Ureter (tissue), 1 donor: ENCODE measurements at regions not wholly inside any gene's neighbourhood (a gene's known extent, or its start where the extent isn't known, plus 50 kb on each side); places are given as distances from the start of the nearest gene placed in this dataset.

Experiments
- DNase-seq: peaks from one replicate; pipeline ENCODE4 v3.0.0-alpha.2; 2020; ENCODE audit warnings: low spot score
- donor health status: DM: yes; HTN: yes; CAD: no.

DNA sequence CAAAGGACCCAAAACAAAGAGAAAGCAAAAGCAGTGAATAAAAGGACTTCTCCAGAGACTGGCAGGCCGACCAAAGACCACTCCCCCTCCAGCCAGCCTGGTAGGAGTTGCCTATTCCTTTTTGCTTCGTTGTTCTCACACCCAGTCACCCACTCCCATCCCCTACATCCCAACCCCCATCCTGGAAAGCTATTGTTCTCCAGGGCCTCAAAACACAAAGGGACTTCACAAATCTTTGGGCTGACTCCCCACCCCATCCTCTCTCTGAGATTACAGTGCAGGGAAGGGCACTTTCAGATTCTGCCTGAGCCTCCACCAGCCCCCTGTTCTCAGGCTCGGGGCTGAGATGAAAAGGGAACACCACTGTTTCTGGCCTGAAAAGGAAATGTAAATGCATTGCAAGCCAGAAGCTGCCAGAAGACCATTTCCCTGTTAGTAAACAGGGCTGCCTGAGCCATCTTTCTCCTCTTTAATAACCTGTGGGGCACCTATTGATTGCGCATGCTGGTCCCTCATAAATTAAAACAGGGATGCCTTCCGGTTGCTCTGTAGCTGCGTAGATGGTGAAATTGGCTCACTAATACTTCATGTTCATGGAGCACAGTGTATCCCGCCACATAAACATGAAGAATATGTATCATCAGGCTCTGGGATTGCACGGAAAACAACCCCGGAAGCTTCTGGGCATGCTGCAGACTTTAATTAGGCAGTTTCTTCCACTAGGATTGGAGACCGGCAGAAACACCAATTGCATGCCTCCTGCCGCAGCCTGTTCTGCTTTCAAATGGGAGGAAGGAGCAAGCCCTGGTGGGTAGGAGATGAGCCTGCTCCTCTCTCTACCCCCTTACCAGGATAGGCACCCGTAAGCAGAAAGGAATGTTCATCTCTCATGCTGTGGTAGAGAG, 130.3 kb upstream of the FUT8 start:
- DNase-seq, result no peak

DNA sequence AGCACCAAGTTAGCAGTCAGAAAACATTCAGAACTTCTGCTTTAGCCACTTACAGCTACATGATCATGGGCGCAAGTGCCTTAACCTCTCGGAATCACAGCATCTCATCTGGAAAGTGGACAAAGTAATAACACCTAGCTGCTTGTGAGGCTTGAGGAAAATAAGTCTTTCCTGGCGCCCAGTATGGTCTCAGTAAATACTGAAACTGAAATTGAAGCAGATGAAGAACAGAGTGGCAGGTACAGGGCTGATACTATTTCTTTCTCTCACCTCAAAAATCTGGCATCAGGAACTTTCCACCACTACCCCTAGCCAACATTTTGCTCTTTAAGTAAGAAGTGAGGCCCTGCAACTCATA, 129.7 kb upstream of the FUT8 start:
- no peak for DNase-seq

DNA sequence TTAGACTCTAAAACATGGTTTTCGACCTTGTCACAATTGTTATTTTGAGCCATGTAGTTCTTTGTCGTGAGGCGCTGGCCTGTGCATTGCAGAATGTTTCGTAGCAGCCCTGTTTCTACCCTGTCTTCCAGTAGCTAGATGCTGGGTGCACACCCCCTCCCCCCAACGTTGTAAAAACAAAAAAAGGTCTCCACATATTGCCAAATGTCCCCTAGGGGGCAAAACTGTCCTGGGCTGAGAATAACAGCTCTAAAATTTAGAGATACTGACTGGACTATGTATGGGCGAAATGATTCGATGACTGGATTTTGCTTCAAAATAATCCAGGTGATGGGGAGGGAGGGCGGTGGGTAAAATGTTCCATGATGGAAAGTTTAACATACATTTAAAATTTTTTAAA, 126.1 kb upstream of the FUT8 start:
- DNase-seq, result no peak

DNA sequence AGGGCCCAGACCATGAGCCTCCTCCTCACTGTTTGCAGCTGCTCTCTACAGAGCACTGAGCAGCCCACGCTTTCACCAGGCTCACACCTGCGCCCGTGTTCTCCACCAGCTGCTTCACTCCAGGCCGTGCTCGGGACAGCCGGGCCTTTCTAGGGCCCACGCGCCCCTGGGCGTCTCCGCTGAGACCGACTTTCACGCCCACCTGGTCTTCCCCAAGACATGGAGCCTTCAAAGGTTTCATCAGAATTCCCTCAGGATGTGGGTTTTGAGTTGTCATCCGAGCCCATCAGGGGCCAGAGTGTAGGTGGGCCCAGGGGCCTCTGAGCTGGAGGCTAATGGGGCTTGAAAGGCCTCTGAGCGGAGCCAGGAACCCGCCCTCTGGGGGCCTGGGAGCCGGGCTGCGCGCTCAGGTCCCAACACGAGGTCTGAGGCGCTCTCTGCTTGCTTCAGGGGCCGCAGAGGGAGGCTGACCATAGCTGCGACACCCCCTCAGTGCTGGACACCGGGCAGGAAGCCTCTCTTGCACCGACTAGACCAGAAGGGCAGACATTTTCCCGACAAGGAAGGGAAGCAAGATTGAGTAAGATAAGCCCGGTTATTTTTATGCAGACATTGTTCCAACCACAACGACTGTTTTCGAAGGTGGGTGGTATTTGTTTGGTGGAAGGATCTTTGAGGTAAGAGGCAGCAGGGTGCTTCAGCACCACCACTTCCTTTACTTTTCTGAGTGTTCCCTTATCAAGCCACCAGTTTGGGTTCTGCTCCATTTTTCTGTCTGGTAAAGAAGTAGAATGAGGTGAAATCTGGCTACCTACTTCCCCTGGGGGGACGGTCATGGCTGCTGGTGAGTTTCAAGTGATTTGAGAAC, 125.0 kb upstream of the FUT8 start:
- DNase-seq, result no peak

DNA sequence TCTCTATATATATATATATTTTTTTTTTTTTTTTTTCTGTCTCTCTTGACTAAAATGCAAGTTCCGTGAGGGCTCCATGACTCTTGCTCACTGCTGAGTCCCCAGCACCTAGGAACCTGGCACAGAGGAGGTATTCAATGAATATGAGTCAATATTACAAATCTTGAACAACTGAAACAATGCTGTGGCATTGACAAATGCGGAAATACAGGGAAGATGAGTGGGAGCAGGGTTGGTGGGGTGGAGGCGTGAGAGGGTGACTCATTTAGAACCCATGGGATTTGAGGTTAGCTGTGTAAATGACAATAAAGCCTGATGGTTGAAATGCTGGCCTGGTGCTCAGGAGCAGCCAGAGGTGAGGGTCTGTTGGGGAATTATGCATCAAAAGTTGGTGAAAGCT, 121.7 kb upstream of the FUT8 start:
- DNase-seq, result no peak

DNA sequence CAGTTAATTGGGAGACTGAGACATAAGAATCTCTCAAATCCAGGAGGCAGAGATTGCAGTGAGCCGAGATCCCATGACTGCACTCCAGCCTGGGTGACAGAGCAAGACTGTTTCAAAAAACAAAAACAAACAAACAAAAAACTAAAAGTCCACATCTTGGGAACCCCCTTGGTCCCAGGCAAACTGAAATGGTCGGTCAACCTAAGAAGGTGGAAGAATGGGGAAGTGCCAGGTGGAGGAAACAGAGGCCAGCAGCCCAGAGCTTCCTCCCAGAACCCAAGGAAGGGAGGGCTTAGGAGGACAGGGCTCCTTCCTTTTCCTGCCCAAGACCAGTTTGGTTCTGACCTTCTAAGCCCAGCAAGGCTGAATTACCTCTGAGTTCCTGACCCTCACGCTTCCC, 121.0 kb upstream of the FUT8 start:
- no peak for DNase-seq

DNA sequence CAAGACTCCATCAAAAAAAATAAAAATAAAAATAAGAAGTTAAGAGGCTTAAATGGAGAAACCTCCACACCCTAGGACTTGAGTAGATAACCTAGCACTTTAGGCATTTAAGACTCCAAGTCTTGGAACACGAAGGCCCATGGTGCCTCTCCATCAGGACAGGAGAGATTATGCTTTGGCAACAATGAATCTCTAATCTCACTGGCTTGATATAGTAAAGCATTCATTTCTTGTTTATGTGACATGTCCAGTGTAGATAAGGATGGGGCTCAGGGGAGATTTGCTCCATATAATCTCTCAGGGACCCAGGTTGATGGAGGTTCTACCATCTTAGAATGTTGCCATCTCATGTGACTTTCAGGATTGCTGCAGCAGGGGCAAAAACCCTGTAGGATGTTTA, 117.7 kb upstream of the FUT8 start:
- no peak for DNase-seq

DNA sequence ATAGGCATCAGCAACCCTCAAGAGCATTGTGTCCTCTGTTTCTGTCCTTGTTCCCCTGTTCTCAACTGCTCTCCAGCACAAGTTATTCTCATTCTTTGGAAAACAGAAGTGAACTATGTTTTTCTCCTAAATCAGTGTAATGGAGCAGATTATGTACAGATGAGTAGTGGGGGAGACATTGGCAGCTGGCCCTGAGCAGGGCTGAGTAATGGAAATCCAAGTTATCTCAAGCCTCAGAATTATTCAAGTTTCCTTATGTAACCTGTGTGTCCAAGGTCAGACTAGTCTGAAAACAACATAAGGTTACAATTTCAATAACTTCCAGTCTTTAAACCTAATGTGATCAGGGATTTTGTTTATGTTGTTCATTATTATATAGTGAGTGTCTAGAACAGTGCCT, 116.1 kb upstream of the FUT8 start:
- no peak for DNase-seq

DNA sequence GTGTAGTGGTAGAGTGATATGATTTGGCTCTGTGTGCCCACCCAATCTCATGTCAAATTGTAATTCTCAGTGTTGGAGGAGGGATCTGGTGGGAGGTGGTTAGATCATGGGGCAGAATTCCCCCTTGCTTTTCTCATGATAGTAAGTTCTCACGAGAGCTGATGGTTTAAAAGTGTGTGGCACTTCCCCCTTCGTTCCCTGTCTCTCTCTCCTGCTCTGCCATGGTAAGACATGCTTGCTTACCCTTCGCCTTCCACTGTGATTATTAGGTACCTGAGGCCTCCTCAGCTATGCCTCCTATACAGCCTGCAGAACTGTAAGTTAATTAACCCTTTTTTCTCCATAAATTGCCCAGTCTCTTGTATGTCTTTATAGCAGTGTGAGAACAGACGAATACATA, 115.7 kb upstream of the FUT8 start:
- no peak for DNase-seq

DNA sequence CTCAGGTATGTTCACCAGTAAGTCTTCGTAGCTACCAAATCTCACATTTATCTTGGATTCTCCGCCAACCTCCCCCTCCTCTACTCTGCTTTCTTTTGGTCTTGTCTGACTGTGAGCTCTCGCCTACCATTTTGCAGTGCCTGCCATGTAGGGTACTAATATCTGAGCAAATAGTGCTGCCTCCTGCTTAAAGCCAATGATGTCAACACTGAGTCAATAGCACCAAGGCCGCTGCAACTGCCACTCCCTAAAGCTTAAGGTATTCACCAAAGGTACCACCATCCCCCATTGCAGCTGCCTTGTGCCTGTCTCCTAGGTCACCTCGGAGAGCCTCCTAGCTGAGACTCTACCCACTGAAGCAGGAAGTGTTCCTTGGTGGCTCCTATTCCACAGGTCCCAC, 114.8 kb upstream of the FUT8 start:
- DNase-seq, result no peak

DNA sequence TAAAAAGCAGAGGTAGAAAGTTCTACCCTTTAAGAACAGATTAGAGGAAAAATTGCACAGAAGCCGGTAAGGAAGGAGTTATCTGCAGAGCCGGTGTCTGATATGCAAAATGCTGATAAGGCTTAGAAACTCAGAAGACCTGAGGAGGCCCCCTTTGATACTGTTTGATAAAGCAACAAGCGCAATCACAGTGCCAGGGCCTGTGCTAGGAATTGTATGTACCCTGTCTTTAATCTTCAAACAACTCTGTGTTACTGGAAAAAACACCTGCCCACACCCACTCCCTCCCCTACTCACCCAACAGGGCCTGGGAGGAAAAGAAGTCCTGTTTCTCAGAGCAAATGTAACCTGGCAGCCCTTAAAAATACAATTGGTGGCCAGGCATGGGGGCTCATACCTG, 112.7 kb upstream of the FUT8 start:
- no peak for DNase-seq

DNA sequence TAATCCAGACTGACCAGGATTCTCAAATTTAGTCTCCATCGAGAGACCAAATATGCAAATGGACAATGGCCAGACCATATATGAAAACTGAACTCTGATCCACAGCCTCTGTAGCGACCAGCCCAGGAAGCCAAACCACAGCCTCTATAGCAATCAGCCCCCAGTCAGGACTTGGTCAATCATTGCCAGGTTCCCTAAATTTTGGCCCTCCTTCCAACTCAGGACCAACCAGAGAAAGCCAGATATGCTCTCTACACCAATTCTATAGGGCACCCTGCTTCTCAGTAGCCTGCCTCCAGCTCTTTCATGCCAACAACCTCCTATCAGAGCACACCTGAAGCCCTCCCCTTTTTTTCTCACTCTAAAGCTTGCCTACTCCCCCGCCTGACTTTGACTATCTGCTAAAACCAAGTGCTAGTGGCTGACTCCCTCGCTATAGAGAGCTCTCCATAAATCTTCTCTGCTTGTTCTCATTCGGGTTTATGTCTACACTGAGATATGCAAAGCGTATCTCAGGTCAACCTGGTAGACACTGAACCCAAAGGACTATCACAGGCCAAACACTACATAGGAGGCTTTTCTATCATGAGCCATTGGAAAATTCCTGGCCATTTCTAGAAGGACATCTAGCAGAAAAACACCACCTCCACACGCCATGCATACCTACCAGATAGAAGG, 110.5 kb upstream of the FUT8 start:
- DNase-seq, result no peak

DNA sequence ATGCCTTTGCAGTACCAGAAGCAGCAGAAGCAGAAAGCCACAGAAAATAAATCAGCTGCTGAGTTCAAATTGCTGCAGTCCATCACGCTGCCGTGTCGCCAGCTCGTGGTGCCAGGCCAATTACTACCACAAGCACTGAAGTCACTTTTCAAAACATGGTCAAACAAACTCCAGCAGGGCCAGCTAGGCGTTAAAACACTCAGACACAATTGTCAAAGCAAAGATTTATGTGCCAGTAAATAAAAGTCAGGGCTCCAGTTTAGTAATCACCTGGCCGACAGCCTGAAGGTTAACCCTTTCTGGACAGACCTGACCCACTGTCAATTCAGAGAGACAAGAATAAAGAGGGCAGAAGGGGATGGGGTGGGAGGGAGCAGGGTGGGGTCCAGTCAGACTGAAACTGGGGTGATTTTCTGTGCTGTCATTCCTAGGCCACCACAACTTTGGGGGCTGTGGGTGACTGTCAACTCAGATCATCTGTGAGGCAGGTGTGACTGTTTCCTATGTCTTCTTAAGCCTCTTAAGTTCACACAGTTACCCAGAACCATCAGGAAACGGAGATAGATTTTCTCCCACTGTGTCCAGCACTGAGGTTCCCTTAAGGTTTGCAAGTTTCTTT, 109.8 kb upstream of the FUT8 start:
- no peak for DNase-seq

DNA sequence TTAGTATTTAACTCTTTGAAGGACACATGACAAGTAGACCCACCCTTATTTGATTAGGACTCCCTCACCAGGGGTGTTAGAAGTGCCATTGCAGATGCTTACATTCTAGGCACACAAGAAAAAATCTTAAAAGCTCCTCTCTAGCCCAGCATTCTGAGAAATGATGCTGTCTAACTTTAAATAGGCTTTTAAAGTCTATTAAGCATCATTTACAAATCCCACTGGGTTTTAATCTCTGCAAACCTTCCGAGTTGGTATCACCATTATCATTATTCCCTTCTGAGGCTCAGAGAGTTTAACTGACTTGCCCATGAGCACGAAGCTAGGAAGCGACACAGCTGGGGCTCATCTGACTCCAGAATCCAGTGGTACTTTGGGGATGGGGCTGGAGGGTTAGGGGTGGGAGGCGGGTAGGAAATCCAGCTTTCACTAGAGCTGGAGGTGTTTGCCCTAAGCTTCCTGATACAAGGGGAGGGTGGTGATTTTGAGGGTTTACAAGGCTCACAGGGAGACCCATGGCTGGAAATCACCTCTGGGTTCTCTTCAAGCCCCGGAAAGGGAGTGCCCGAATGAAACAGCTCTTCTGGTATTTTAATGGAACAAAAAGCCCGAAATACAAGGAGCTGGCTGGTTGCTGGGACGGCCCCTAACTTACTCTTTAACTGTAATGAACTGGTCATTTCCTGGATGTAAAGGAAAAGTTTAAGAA, 109.2 kb upstream of the FUT8 start:
- no peak for DNase-seq

DNA sequence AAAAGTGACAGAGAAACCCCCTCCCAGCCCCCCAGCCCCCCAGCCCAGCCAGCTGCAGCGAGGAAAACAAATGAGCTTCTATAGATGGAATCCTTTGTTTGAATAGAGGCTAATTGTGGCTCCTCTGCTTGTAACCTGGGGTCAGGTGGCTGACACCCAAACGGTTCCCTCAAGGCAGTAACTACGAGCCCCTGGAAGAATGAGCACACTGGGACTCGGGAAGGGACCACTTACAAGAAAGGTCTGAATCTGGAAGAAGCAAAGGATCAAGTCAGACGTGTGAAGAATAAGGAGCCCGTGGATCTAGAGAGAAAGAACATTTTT, 108.7 kb upstream of the FUT8 start:
- no peak for DNase-seq

DNA sequence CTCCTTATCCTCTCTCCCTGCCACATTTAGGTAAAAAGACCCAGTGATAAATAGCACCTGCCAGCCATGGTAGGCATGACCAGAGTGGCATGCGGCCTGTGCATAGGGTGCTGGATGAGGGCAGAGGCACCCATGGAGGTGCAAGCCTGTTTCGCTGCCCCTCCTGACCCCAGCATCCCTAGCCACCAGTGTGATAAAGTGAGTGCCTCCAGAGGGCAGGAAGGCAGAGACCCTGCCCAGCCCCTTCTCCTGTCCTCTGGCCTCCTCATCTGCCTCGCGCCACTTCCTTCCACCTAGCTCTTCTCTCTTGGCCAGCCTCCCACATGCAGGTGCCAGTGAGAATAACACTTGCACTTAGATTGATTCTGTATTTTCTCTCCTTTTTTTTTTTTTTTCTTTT, 108.3 kb upstream of the FUT8 start:
- no peak for DNase-seq

DNA sequence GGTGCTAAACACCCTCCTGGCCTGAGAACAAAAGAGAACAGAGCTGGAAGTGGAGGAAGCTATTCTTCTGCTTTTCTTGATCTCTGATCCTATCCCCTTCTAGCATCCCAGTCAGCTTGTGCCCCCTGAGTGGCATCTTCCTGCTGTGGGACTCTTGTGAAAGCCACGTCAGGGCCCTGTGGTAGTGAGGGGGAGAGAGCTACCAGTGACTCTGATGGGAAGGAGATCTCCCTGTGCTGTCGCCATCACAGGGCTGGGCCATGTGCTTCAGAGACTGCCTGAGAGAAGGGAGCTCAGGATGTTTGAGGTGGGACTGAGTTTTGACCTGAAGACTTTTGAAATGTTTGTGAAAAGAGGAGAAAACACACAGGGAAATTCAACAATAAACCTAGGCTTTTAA, 107.6 kb upstream of the FUT8 start:
- no peak for DNase-seq

DNA sequence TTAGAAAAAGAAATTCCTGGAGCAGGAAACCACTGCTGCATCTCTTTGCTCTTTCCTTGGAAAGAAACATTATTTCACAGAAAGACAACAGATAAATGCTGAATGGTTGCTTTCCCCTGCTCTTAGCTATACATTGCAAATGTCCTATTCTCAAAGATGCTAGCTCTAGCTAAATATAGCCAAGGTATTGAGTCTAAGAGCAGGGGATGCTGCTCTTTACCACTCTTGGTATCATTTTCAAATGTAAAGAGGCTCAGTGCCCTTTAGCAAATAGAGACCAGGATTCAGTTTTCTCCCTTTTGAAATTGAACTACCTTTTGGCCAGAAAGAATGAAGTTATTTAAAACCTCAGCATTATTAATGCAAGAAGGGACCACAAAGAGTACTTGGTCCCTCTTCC, 104.0 kb upstream of the FUT8 start:
- DNase-seq, result no peak

DNA sequence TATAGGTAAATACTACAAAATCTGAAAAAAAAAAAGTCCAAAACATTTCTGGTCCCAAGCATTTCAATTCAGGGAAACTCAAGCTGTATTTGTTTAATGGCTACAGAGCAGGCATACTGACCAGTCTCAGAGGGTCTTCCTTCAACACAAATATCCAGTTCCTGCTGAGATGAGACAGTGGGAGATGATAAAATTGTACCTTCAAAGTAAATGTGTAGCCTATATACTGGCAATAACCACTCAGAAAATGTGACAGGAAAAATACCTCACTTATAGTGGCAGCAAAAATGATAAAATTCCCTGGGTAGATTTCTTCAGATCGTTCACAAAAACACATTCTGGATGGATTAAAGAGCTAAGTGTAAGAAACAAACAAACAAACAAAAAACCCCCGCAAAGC, 102.0 kb upstream of the FUT8 start:
- no peak for DNase-seq

DNA sequence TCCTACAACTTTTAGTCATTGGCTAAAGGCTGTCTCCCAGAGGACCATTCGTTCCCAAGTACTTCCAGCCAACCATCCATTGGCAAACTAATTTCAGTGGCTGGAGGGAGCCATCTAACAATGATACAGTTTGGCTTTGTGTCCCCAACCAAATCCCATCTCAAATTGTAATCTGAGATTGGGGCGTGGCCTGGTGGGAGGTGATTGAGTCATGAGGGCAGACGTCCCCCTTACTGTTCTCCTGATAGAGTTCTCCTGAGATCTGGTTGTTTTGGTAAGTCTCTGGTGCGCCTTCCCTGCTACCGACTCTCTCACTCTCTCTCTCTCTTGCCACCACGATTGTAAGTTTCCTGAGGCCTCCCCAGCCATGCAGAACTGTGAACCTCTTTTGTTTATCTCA, 99.7 kb upstream of the FUT8 start:
- no peak for DNase-seq

DNA sequence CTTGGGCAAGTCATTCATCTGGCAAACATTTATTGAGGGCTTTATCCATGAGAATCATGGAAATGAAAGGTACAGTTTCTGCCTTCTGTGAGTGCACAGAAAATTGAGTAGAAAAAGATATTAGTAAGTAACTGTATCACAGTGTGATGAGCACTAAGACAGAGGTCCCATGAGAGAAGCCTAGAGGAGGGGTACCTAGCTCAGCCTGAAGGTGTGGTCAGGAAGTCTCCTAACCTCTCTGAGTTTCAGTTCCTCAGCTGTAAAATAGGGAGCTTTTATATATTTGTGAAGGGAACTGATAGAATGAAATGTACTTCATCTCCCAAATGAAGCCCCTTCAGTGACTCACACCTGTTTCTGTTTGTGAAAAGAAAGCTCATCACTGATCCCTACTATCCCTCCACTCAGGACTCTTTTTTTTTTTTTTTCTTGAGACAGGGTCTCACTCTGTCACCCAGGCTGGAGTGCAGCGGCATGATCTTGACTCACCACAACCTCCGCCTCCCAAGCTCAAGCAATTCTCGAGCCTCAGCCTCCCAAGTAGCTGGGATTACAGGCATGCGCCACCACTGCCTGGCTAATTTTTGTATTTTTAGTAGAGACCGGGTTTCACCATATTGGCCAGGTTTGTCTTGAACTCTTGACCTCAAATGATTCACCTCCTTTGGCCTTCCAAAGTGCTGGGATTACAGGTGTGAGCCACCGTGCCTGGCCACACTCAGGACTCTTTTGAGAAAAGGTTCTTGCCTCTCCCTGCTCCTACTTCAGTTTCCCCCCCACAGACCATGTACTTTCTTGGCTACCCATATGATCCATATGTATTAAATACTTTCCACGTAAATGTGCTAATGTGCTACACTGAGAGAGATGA, 93.7 kb upstream of the FUT8 start:
- no peak for DNase-seq
